Fibroblast of lung (primary cell): ENCODE measurements at regions not wholly inside any gene's neighbourhood (a gene's known extent, or its start where the extent isn't known, plus 50 kb on each side); places are given as distances from the start of the nearest gene placed in this dataset.
"Not testable (repeated sequence)": the region's sequence is repeated elsewhere in the genome, so short reads cannot be mapped to it uniquely, and the experiment has no call there.

Experiments used
- DNase-seq, 2 donors: peaks; one replicate each; pipeline versions ENCODE4 v3.0.0 to v3.0.0-alpha.2; 2010; ENCODE audit warnings: low read depth in 2 of 2
- H2AFZ ChIP-seq: 2 replicates; pipeline ENCODE4 v1.5.1; 2012; ENCODE audit warnings: low read length, control low read depth, inconsistent platforms
- H3K27ac ChIP-seq: 2 replicates; pipeline ENCODE4 v1.5.1; 2011; ENCODE audit warnings: low read length, control low read depth; ENCODE audit not compliant: insufficient read depth
- H3K27me3 ChIP-seq: 2 replicates; pipeline ENCODE4 v1.5.1; 2011; ENCODE audit warnings: mild to moderate bottlenecking, low read length; ENCODE audit not compliant: control insufficient read depth, insufficient read depth
- H3K36me3 ChIP-seq: 2 replicates; pipeline ENCODE4 v1.5.1; 2011; ENCODE audit warnings: low read length; ENCODE audit not compliant: control insufficient read depth, insufficient read depth
- H3K4me1 ChIP-seq: 2 replicates; pipeline ENCODE4 v1.5.1; 2011; ENCODE audit warnings: low read length; ENCODE audit not compliant: control insufficient read depth, insufficient read depth; ENCODE audit errors: extremely low read depth
- H3K4me2 ChIP-seq: 2 replicates; pipeline ENCODE4 v1.5.1; 2011; ENCODE audit warnings: low read length, control low read depth; ENCODE audit not compliant: insufficient read depth; ENCODE audit errors: extremely low read depth
- H3K4me3 ChIP-seq, 4 experiments: fragments of 200-600 bp in 1 of 4; sonication (generic) in 1 of 4; replicated peaks in 1 of 4; 2 replicates each; pipeline ENCODE4 v1.5.1; 2011 to 2016; ENCODE audit warnings: low read length in 4 of 4, low read depth in 3 of 4, mild to moderate bottlenecking in 3 of 4, control low read depth in 2 of 4, inconsistent platforms in 1 of 4, mixed read lengths in 1 of 4; ENCODE audit not compliant: insufficient read depth in 1 of 4; ENCODE audit errors: control extremely low read depth in 1 of 4
- H3K79me2 ChIP-seq: 2 replicates; pipeline ENCODE4 v1.5.1; 2012; ENCODE audit warnings: mild to moderate bottlenecking, low read length, inconsistent platforms; ENCODE audit not compliant: control insufficient read depth, insufficient read depth
- H3K9ac ChIP-seq: 2 replicates; pipeline ENCODE4 v1.5.1; 2011; ENCODE audit warnings: mild to moderate bottlenecking, low read length, control low read depth; ENCODE audit not compliant: insufficient read depth
- H3K9me3 ChIP-seq: 2 replicates; pipeline ENCODE4 v1.5.1; 2012; ENCODE audit warnings: low read depth, low read length; ENCODE audit not compliant: control insufficient read depth, insufficient read depth
- H4K20me1 ChIP-seq: 2 replicates; pipeline ENCODE4 v1.5.1; 2011; ENCODE audit warnings: low read length; ENCODE audit not compliant: control insufficient read depth, insufficient read depth; ENCODE audit errors: extremely low read depth

DNA sequence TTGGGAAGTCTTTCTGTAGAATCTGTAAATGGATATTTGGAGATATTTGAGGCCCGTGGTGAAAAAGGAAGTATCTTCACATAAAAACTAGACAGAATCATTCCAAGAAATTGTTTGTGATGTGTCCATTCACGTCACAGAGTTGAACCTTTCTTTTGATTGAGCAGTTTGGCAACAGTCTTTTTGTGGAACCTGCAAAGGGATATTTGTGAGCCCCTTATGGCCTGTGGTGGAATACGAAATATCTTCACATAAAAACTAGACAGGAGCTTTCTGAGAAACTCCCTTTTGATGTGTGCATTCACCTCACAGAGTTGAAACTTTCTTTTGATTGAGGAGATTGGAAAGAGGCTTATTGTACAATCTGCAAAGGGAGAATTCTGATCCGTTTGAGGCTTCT, 2980.4 kb downstream of the TUBA3C start:
- not testable (repeated sequence) for H3K79me2 ChIP-seq, H3K27ac ChIP-seq, H3K36me3 ChIP-seq, H3K4me1 ChIP-seq, H3K9ac ChIP-seq, H3K27me3 ChIP-seq, H3K9me3 ChIP-seq, H3K4me3 ChIP-seq, H3K4me2 ChIP-seq, H4K20me1 ChIP-seq, H2AFZ ChIP-seq
- peak in 1 of 2 donors; percentile 1 for DNase-seq

- H2AFZ ChIP-seq, H3K4me2 ChIP-seq, DNase-seq, H3K4me3 ChIP-seq, H3K27ac ChIP-seq, H3K36me3 ChIP-seq, H3K27me3 ChIP-seq, H3K9ac ChIP-seq, H3K4me1 ChIP-seq, H3K79me2 ChIP-seq, H4K20me1 ChIP-seq, H3K9me3 ChIP-seq: not testable (repeated sequence)
Measured at GRCh38 chr13:16160609-16161008, 3021.0 kb downstream of the TUBA3C start.

GRCh38 chr13:16158958-16159357, 3022.7 kb downstream of the TUBA3C start:
- not testable (repeated sequence) for DNase-seq, H3K36me3 ChIP-seq, H3K4me3 ChIP-seq, H3K27me3 ChIP-seq, H3K79me2 ChIP-seq, H3K27ac ChIP-seq, H2AFZ ChIP-seq, H4K20me1 ChIP-seq, H3K9ac ChIP-seq, H3K4me1 ChIP-seq, H3K9me3 ChIP-seq, H3K4me2 ChIP-seq

GRCh38 chr13:16158016-16158415, 3023.6 kb downstream of the TUBA3C start:
- DNase-seq, H3K4me2 ChIP-seq, H3K36me3 ChIP-seq, H2AFZ ChIP-seq, H3K4me1 ChIP-seq, H3K27ac ChIP-seq, H3K79me2 ChIP-seq, H4K20me1 ChIP-seq, H3K9ac ChIP-seq, H3K4me3 ChIP-seq, H3K27me3 ChIP-seq, H3K9me3 ChIP-seq: not testable (repeated sequence)

DNA sequence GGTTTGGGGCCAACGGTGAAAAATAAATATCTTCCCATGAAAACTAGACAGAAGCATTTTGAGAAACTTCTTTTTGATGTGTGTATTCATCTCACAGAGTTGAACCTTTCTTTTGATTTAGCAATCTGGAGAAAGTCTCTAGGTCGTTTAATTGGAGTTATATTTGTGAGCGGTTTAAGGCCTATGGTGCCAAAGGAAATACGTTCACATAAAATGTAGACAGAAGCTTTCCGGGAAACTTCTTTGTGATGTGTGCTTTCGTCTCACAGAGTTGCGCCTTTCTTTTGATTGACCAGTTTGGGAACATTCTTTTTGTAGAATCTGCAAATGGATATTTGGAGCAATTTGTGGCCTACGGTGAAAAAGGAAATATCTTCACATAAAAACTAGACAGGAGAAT, 3028.8 kb downstream of the TUBA3C start:
- not testable (repeated sequence) for H3K9ac ChIP-seq, DNase-seq, H3K4me3 ChIP-seq, H3K4me1 ChIP-seq, H4K20me1 ChIP-seq, H2AFZ ChIP-seq, H3K36me3 ChIP-seq, H3K9me3 ChIP-seq, H3K27me3 ChIP-seq, H3K27ac ChIP-seq, H3K79me2 ChIP-seq, H3K4me2 ChIP-seq

DNA sequence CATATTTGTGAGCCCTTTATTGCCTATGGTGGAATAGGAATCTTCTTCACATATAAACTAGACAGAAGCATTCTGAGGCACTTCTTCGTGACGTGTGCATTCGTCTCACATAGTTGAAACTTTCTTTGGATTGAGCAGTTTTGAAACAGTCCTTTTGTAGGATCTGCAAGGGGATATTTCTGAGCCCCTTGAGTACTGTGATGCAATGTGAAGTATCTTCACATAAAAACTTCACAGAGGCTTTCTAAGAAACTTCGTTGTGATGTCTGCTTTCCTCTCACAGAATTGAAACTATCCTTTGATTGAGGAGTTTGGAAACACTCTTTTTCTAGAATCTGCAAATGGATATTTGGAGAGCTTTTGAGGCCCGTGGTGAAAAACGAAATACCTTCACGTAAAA, 3030.3 kb downstream of the TUBA3C start:
- H3K4me1 ChIP-seq, H4K20me1 ChIP-seq, DNase-seq, H2AFZ ChIP-seq, H3K27me3 ChIP-seq, H3K27ac ChIP-seq, H3K9ac ChIP-seq, H3K79me2 ChIP-seq, H3K36me3 ChIP-seq, H3K4me2 ChIP-seq, H3K4me3 ChIP-seq, H3K9me3 ChIP-seq: not testable (repeated sequence)

GRCh38 chr13:16149415-16149814, 3032.2 kb downstream of the TUBA3C start:
- H3K9ac ChIP-seq, H3K36me3 ChIP-seq, H3K79me2 ChIP-seq, H3K27ac ChIP-seq, H4K20me1 ChIP-seq, H3K4me1 ChIP-seq, H3K9me3 ChIP-seq, DNase-seq, H2AFZ ChIP-seq, H3K27me3 ChIP-seq, H3K4me3 ChIP-seq, H3K4me2 ChIP-seq: not testable (repeated sequence)
